ENCODE measurements at regions not wholly inside any gene's neighbourhood (a gene's known extent, or its start where the extent isn't known, plus 50 kb on each side); places are given as distances from the start of the nearest gene placed in this dataset.

- no peak for TF ChIP-seq EZH2 (IDR thresholded peaks at IDR 0.05; ENCODE audit: low read depth)
- TF ChIP-seq, protein P1, sequence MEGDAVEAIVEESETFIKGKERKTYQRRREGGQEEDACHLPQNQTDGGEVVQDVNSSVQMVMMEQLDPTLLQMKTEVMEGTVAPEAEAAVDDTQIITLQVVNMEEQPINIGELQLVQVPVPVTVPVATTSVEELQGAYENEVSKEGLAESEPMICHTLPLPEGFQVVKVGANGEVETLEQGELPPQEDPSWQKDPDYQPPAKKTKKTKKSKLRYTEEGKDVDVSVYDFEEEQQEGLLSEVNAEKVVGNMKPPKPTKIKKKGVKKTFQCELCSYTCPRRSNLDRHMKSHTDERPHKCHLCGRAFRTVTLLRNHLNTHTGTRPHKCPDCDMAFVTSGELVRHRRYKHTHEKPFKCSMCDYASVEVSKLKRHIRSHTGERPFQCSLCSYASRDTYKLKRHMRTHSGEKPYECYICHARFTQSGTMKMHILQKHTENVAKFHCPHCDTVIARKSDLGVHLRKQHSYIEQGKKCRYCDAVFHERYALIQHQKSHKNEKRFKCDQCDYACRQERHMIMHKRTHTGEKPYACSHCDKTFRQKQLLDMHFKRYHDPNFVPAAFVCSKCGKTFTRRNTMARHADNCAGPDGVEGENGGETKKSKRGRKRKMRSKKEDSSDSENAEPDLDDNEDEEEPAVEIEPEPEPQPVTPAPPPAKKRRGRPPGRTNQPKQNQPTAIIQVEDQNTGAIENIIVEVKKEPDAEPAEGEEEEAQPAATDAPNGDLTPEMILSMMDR (conservative IDR thresholded peaks at IDR 0.05) = no peak
Measured at GRCh38 chr7:157065046-157065445, 54.6 kb upstream of the MNX1 start.

Measured in PC-9 (cell line).